SK-N-SH (cell line): ENCODE measurements at regions not wholly inside any gene's neighbourhood (a gene's known extent, or its start where the extent isn't known, plus 50 kb on each side); places are given as distances from the start of the nearest gene placed in this dataset.

Source experiments
- CTCF ChIA-PET: fragments of 300-600, 350-600 bp; formaldehyde crosslinking; extraction: SDS; loops from one replicate; lab custom pipeline; 2021; lab: Yijun Ruan, JAX
- POLR2A ChIA-PET: fragments of 350-600 bp; sonication (Branson Sonifier 250); formaldehyde crosslinking; extraction: SDS; loops from one replicate; lab custom pipeline; 2020; ENCODE audit warnings: antibody characterized with exemption, inconsistent platforms; lab: Yijun Ruan, JAX
- DNase-seq: peaks from one replicate; pipeline ENCODE4 v3.0.0; 2012
- H2AFZ ChIP-seq: fragments of 200-600 bp; sonication (generic); 2 replicates; pipeline ENCODE4 v1.8.1; 2016; ENCODE audit warnings: antibody characterized with exemption, mild to moderate bottlenecking, low read depth
- H3F3A ChIP-seq: fragments of 200-600 bp; sonication (generic); replicated peaks from 2 replicates; pipeline ENCODE3; 2016; ENCODE audit warnings: antibody characterized with exemption, mild to moderate bottlenecking; ENCODE audit not compliant: insufficient read depth
- H3K27ac ChIP-seq, 2 experiments: fragments of 200-500 bp in 1 of 2; fragments of 200-600 bp in 1 of 2; sonication (Bioruptor generic) in 1 of 2; sonication (generic), shearing (Covaris generic) in 1 of 2; 2 replicates each; pipeline versions ENCODE4 v1.5.1 to v1.6.1; 2014 to 2016; ENCODE audit warnings: low read depth in 2 of 2, inconsistent platforms in 1 of 2, low read length in 1 of 2, mild to moderate bottlenecking in 1 of 2, mixed read lengths in 1 of 2
- H3K27me3 ChIP-seq: fragments of 200-600 bp; sonication (generic), shearing (Covaris generic); 2 replicates; pipeline ENCODE4 v1.6.1; 2016; ENCODE audit warnings: mixed run types; ENCODE audit not compliant: insufficient read depth
- H3K36me3 ChIP-seq, 2 experiments: fragments of 200-500 bp in 1 of 2; fragments of 200-600 bp in 1 of 2; sonication (Bioruptor generic) in 1 of 2; sonication (generic) in 1 of 2; replicated peaks in 1 of 2; 2 replicates each; pipeline versions ENCODE3 to v1.5.1; 2014 to 2016; ENCODE audit warnings: low read length in 1 of 2, mild to moderate bottlenecking in 1 of 2; ENCODE audit not compliant: insufficient read depth in 2 of 2, control insufficient read depth in 1 of 2
- H3K4me1 ChIP-seq, 2 experiments: fragments of 200-500 bp in 1 of 2; fragments of 200-600 bp in 1 of 2; sonication (Bioruptor generic) in 1 of 2; sonication (generic), shearing (Covaris generic) in 1 of 2; 2 replicates each; pipeline versions ENCODE4 v1.5.1 to v1.6.1; 2014 to 2016; ENCODE audit warnings: low read depth in 1 of 2, low read length in 1 of 2, mixed run types in 1 of 2; ENCODE audit not compliant: insufficient read depth in 2 of 2, control insufficient read depth in 1 of 2
- H3K4me2 ChIP-seq: fragments of 200-600 bp; sonication (generic), shearing (Covaris generic); 2 replicates; pipeline ENCODE4 v1.6.1; 2017; ENCODE audit warnings: mixed run types
- H3K4me3 ChIP-seq, 2 experiments: fragments of 200-500 bp in 1 of 2; fragments of 200-600 bp in 1 of 2; sonication (Bioruptor generic) in 1 of 2; sonication (generic), shearing (Covaris generic) in 1 of 2; 2 replicates each; pipeline versions ENCODE4 v1.5.1 to v1.8.1; 2014 to 2016; ENCODE audit warnings: low read depth in 2 of 2, inconsistent platforms in 1 of 2, low read length in 1 of 2, mild to moderate bottlenecking in 1 of 2, mixed read lengths in 1 of 2, moderate library complexity in 1 of 2
- H3K79me2 ChIP-seq: fragments of 200-600 bp; sonication (generic); 2 replicates; pipeline ENCODE4 v1.8.1; 2017; ENCODE audit warnings: mild to moderate bottlenecking; ENCODE audit not compliant: insufficient read depth
- H3K9ac ChIP-seq: fragments of 200-600 bp; sonication (generic); 2 replicates; pipeline ENCODE4 v1.6.1; 2017; ENCODE audit warnings: mixed run types
- H3K9me2 ChIP-seq: fragments of 200-600 bp; sonication (generic); 2 replicates; pipeline ENCODE4 v1.6.1; 2017; ENCODE audit warnings: mixed run types
- H3K9me3 ChIP-seq: fragments of 200-600 bp; sonication (generic); 2 replicates; pipeline ENCODE4 v1.6.1; 2017; ENCODE audit warnings: mixed run types, mild to moderate bottlenecking, moderate library complexity
- H4K20me1 ChIP-seq: fragments of 200-600 bp; sonication (generic); 2 replicates; pipeline ENCODE4 v1.6.1; 2017; ENCODE audit warnings: mild to moderate bottlenecking, mixed run types; ENCODE audit not compliant: insufficient read depth
- FOSL2 ChIP-seq: IDR thresholded peaks from 2 replicates; pipeline ENCODE4 v1.4.0; 2012; ENCODE audit warnings: low read depth, mild to moderate bottlenecking, moderate library complexity, borderline replicate concordance
- FOXJ3 ChIP-seq: sonication (generic); formaldehyde crosslinking; IDR thresholded peaks from 2 replicates; pipeline ENCODE4 v1.5.1; 2020; ENCODE audit warnings: mild to moderate bottlenecking, missing genetic modification reagents
- MXI1 ChIP-seq: IDR thresholded peaks from 2 replicates; pipeline ENCODE4 v1.6.1; 2012; ENCODE audit warnings: mild to moderate bottlenecking, low read depth, low read length, improper control_type of control experiment
- NFIC ChIP-seq: IDR thresholded peaks from 2 replicates; pipeline ENCODE4 v1.4.0; 2012; ENCODE audit warnings: borderline replicate concordance
- REST ChIP-seq: IDR thresholded peaks from 2 replicates; pipeline ENCODE4 v1.6.1; 2012; ENCODE audit warnings: mild to moderate bottlenecking, low read depth, low read length, moderate library complexity
- RFX5 ChIP-seq: IDR thresholded peaks from 2 replicates; pipeline ENCODE4 v1.6.1; 2012; ENCODE audit warnings: mild to moderate bottlenecking, improper control_type of control experiment, low read length
- SIN3A ChIP-seq: IDR thresholded peaks from 2 replicates; pipeline ENCODE4 v1.6.1; 2012; ENCODE audit warnings: low read depth, mild to moderate bottlenecking, low read length, moderate library complexity, borderline replicate concordance
- TAF1 ChIP-seq: IDR thresholded peaks from 2 replicates; pipeline ENCODE4 v1.6.1; 2012; ENCODE audit warnings: low read depth, mild to moderate bottlenecking, low read length, moderate library complexity, borderline replicate concordance
- TCF12 ChIP-seq: IDR thresholded peaks from 2 replicates; pipeline ENCODE4 v1.4.0; 2012
- WGBS: methylation state at CpG from one replicate; pipeline ENCODE4 v1.1.6; 2017; ENCODE audit warnings: low lambda C conversion rate; 5-methylcytosine and 5-hydroxymethylcytosine counted together
- TF ChIP-seq, protein P1 (sequence below): IDR thresholded peaks from 2 replicates; pipeline ENCODE4 v1.4.0; 2012; ENCODE audit warnings: low read depth, borderline replicate concordance

DNA sequence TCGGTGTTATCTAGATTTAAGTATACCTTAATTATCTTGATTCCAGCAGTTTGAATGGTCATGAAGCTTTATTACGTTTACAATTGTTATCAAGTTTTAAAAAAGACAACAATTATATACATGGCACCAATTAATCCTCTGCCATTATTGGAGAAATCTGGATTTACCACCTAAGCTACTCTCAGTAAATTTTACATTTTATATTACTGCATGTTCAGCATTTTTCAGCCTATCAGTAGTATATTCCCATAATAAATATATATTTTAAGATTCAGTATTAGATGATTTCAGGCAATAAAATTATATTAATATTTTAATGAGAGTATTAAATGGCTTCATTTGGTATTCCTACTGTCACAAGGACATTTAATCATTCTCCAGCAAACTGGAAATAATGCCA is 264.5 kb upstream of the PRDM9 start:
- no peaks in the 10 kb centered on the region for H3K36me3 ChIP-seq
- H3K9me2 ChIP-seq: no peaks in the 10 kb centered on the region
- no peak overlapping the region for H3K4me3 ChIP-seq
- no peaks in the 10 kb centered on the region for H3K9me3 ChIP-seq
- WGBS: 3% methylated on average over 2 of the region's 2 CpGs
- no peaks in the 10 kb centered on the region for H3K4me1 ChIP-seq
- no peaks in the 10 kb centered on the region for H4K20me1 ChIP-seq
- DNase-seq: no peak
- ChIA-PET POLR2A (no interaction called here), CTCF (interaction anchor here (1.1 kb wide), 1 partner anchor 34 kb away, joined by 4 read pairs; no protein-coding TSS in a partner anchor)
- no peaks in the 10 kb centered on the region for H3K79me2 ChIP-seq
- no peak overlapping the region for H2AFZ ChIP-seq
- no peaks in the 10 kb centered on the region for H3K27me3 ChIP-seq
- no peak overlapping the region for H3K27ac ChIP-seq
- TF ChIP-seq TCF12 (no peak), FOXJ3 (CRISPR knock-in tag) (no peak), NFIC (no peak), REST (no peak), SIN3A (no peak), FOSL2 (no peak)
- TF ChIP-seq, protein P1, sequence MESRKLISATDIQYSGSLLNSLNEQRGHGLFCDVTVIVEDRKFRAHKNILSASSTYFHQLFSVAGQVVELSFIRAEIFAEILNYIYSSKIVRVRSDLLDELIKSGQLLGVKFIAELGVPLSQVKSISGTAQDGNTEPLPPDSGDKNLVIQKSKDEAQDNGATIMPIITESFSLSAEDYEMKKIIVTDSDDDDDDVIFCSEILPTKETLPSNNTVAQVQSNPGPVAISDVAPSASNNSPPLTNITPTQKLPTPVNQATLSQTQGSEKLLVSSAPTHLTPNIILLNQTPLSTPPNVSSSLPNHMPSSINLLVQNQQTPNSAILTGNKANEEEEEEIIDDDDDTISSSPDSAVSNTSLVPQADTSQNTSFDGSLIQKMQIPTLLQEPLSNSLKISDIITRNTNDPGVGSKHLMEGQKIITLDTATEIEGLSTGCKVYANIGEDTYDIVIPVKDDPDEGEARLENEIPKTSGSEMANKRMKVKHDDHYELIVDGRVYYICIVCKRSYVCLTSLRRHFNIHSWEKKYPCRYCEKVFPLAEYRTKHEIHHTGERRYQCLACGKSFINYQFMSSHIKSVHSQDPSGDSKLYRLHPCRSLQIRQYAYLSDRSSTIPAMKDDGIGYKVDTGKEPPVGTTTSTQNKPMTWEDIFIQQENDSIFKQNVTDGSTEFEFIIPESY: no peak
- TF ChIP-seq, all 33 proteins: peak for 0
- Histone ChIP-seq H3K9ac (no peak overlapping the region), H3K4me2 (no peak overlapping the region), H3F3A (no peaks in the 10 kb centered on the region)

- no peaks in the 10 kb centered on the region for H3K36me3 ChIP-seq
- H3F3A ChIP-seq: no peaks in the 10 kb centered on the region
- no peak overlapping the region for H2AFZ ChIP-seq
- H3K27me3 ChIP-seq: peaks cover 4% of the 10 kb centered on the region; the same call in 1 of the 2 replicates
- DNase-seq: no peak
- H3K9me2 ChIP-seq: no peaks in the 10 kb centered on the region
- POLR2A ChIA-PET: no interaction called here
- no peak overlapping the region for H3K9ac ChIP-seq
- H3K79me2 ChIP-seq: no peaks in the 10 kb centered on the region
- 0% methylated on average over 1 of the region's 1 CpG for WGBS
- no peaks in the 10 kb centered on the region for H4K20me1 ChIP-seq
- H3K4me1 ChIP-seq: no peaks in the 10 kb centered on the region
- H3K27ac ChIP-seq: no peak overlapping the region
- H3K9me3 ChIP-seq: no peaks in the 10 kb centered on the region
- TF ChIP-seq RFX5 (no peak), FOXJ3 (CRISPR knock-in tag) (no peak), TAF1 (no peak), MXI1 (no peak)
- TF ChIP-seq, all 33 proteins: peak for 0
- CTCF ChIA-PET: no interaction called here
- H3K4me3 ChIP-seq: no peak overlapping the region
- H3K4me2 ChIP-seq: no peak overlapping the region
Observed at GRCh38 chr5:23235246-23235645, 272.2 kb upstream of the PRDM9 start.
